BE2C (cell line): ENCODE measurements at regions not wholly inside any gene's neighbourhood (a gene's known extent, or its start where the extent isn't known, plus 50 kb on each side); places are given as distances from the start of the nearest gene placed in this dataset.

Experiments
- DNase-seq: peaks from one replicate; pipeline ENCODE4 v3.0.0-alpha.2; 2020
- H3K27me3 ChIP-seq: fragments of 250-450 bp; sonication (Bioruptor Pico); 2 replicates; pipeline ENCODE4 v1.5.1; 2020; ENCODE audit warnings: mild to moderate bottlenecking
- H3K36me3 ChIP-seq: fragments of 250-450 bp; sonication (Bioruptor Pico); 2 replicates; pipeline ENCODE4 v1.5.1; 2020; ENCODE audit warnings: mild to moderate bottlenecking
- H3K4me1 ChIP-seq: fragments of 250-450 bp; sonication (Bioruptor Pico); 2 replicates; pipeline ENCODE4 v1.5.1; 2020
- H3K4me3 ChIP-seq: 2 replicates; pipeline ENCODE4 v1.5.1; 2011; ENCODE audit warnings: low read depth, low read length
- H3K9me3 ChIP-seq: fragments of 250-450 bp; sonication (Bioruptor Pico); 2 replicates; pipeline ENCODE4 v1.5.1; 2020
- TF ChIP-seq, protein P1 (sequence below): IDR thresholded peaks from 2 replicates; pipeline ENCODE4 v1.5.1; 2012; ENCODE audit warnings: mild to moderate bottlenecking, low read depth, low read length

DNA sequence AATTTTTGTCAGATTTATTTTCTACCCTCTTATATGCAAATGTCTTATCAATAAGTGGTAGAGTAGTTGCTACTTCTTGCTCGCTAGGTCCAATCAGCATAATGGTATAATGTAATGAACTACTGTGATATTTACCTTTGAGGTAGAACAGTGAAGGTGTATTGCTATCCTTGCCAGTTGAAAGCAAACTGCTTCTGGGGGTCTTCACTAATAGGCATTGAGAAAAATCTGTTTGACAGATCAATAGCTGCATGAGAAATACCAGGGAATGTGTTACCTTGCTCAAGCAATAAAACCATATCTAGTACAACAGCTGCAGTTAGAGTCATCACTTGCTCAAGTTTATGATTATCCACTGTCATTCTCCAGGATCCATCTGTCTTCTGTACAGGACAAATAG, 50.1 kb upstream of the EFEMP1 start:
- no peaks in the 10 kb centered on the region for H3K36me3 ChIP-seq
- H3K4me1 ChIP-seq: no peaks in the 10 kb centered on the region
- no peaks in the 10 kb centered on the region for H3K9me3 ChIP-seq
- no peak for DNase-seq
- TF ChIP-seq, protein P1, sequence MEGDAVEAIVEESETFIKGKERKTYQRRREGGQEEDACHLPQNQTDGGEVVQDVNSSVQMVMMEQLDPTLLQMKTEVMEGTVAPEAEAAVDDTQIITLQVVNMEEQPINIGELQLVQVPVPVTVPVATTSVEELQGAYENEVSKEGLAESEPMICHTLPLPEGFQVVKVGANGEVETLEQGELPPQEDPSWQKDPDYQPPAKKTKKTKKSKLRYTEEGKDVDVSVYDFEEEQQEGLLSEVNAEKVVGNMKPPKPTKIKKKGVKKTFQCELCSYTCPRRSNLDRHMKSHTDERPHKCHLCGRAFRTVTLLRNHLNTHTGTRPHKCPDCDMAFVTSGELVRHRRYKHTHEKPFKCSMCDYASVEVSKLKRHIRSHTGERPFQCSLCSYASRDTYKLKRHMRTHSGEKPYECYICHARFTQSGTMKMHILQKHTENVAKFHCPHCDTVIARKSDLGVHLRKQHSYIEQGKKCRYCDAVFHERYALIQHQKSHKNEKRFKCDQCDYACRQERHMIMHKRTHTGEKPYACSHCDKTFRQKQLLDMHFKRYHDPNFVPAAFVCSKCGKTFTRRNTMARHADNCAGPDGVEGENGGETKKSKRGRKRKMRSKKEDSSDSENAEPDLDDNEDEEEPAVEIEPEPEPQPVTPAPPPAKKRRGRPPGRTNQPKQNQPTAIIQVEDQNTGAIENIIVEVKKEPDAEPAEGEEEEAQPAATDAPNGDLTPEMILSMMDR: no peak
- no peak overlapping the region for H3K4me3 ChIP-seq
- no peaks in the 10 kb centered on the region for H3K27me3 ChIP-seq

DNA sequence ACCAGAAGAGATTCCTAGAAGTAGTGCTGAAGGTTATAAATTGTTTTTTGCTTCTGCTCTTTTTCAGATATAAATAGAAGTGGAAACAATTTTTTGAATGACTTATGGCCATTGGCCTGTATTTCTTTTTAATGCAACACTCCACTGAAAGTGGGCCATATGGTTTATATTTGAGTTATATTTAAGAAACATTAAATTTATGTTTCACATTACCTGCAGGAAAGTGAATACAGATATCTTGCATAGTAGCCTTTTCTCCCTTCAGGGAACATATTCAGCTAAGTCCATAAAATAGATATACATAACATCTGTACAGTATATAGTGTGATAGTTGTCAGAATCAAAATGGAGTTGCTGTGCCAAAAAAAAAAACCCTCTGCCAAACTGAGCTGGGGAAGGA, 53.1 kb upstream of the EFEMP1 start:
- DNase-seq: no peak
- Histone ChIP-seq H3K4me3 (no peak overlapping the region), H3K4me1 (no peaks in the 10 kb centered on the region), H3K27me3 (no peaks in the 10 kb centered on the region), H3K9me3 (no peaks in the 10 kb centered on the region), H3K36me3 (no peaks in the 10 kb centered on the region)
- TF ChIP-seq, protein P1: no peak

DNA sequence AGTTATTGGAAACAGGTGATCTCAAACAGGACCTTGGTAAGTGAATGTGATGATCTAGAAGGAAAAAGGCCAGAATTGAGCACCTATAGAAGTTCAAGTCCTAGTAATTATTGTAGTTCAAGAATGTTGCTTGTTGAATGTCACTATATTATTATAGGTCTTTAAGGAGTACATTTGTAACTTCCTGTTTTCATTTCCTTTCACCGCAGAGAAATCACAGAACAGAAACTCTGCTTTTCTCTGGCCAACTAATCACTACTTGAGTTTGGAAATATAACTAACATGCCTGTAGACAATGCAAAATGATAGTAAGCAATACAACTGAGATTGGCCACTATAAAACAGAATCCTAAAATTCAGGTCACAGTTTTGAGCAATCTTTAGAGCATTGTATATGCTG, 61.8 kb upstream of the EFEMP1 start:
- H3K9me3 ChIP-seq: no peaks in the 10 kb centered on the region
- no peak for DNase-seq
- TF ChIP-seq, protein P1: no peak

DNA sequence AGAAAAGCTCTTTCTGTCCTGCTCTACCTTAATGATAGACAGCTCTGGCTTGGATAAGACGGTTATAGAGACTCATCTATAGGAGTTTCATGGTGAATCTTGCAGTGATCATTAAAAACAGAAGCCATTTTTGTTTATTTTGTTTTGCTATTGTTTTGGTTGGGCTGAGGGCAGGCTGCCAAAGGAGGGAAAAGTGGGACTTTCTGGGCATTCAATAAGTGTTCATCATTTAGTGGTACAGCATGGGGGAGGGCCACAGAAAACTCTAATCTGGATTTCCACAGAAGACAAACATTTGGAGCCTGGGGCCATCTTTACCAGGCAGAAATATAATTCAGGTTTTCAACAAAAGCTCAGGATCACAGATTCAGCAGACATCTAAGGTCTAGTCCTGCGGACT, 62.4 kb upstream of the EFEMP1 start:
- H3K4me3 ChIP-seq: no peak overlapping the region
- no peak for DNase-seq
- H3K27me3 ChIP-seq: no peaks in the 10 kb centered on the region
- TF ChIP-seq, protein P1: no peak
- no peaks in the 10 kb centered on the region for H3K9me3 ChIP-seq
- H3K4me1 ChIP-seq: no peaks in the 10 kb centered on the region
- no peaks in the 10 kb centered on the region for H3K36me3 ChIP-seq

More for the DNA sequence above, 61.8 kb upstream of the EFEMP1 start:
- H3K27me3 ChIP-seq: no peaks in the 10 kb centered on the region
- H3K4me1 ChIP-seq: no peaks in the 10 kb centered on the region
- H3K36me3 ChIP-seq: no peaks in the 10 kb centered on the region
- no peak overlapping the region for H3K4me3 ChIP-seq

DNA sequence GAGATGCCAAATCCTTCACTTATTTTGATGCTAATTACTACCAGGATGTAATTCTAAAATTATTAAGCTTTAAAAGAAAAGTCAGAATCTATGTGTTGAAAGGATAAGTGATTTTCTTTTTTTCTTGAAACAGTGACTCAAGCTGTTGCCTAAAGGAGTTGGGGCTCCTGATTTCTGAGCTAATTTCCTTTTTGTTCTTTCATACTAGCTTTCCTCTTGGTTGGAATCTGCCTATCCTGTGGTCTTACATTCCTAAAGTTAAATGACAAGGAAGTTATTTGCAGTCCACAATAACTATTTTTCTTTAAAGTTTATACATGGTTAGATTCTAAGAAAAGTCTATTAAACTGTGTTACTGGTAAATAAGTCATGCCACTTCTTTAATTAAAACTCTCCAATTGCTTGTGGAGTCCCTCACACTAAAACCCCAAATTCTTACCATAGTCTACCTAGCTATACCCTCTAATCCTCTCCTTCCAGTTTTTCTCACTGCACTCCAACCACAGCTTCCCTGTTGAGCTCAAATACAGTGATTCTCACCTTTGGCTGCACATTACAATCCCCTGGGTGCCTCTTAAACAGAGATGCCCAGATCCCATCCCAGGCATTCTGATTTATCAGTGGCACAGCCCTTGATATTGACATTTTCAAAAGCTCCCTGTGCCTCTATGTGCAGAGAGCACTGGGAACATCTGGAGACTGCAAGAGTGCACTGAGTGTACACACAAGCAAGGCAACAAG, 63.3 kb upstream of the EFEMP1 start:
- Histone ChIP-seq H3K4me3 (no peak overlapping the region), H3K36me3 (no peaks in the 10 kb centered on the region), H3K27me3 (no peaks in the 10 kb centered on the region), H3K4me1 (no peaks in the 10 kb centered on the region), H3K9me3 (no peaks in the 10 kb centered on the region)
- DNase-seq: no peak
- TF ChIP-seq, protein P1: no peak

DNA sequence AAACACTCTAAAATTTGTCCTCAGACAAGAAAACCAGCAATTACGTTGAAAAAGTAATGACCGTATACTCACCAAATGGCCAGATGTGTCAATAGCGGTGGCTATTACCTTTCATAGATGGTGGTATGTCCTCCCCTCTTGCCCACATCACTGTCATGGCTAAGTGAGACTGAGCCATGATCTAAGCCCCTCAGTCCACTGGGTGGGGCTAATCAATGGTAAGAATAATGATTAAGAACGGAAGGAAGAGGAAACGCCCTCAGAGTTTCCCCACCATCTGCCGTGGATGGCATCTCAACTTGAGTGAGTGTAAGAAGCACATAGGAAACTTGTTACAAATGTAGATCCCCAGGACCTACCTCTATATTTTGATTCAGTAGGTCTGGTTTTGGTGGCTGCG, 65.8 kb upstream of the EFEMP1 start:
- Histone ChIP-seq H3K36me3 (no peaks in the 10 kb centered on the region), H3K4me3 (no peak overlapping the region), H3K27me3 (no peaks in the 10 kb centered on the region), H3K4me1 (no peaks in the 10 kb centered on the region), H3K9me3 (no peaks in the 10 kb centered on the region)
- DNase-seq: no peak
- TF ChIP-seq, protein P1: no peak
